GM19023 (cell line): ENCODE measurements at regions not wholly inside any gene's neighbourhood (a gene's known extent, or its start where the extent isn't known, plus 50 kb on each side); places are given as distances from the start of the nearest gene placed in this dataset.

Source experiments
- ATAC-seq: cut with Tn5 transposase; IDR thresholded peaks from one replicate; pipeline ENCODE4 v1.9.1; 2021; ENCODE audit warnings: mild to moderate bottlenecking, moderate library complexity; ENCODE audit not compliant: unreplicated experiment

- no peak for ATAC-seq
These were observed 526.1 kb downstream of the BRD1 start for GRCh38 chr22:49301398-49302149.

DNA sequence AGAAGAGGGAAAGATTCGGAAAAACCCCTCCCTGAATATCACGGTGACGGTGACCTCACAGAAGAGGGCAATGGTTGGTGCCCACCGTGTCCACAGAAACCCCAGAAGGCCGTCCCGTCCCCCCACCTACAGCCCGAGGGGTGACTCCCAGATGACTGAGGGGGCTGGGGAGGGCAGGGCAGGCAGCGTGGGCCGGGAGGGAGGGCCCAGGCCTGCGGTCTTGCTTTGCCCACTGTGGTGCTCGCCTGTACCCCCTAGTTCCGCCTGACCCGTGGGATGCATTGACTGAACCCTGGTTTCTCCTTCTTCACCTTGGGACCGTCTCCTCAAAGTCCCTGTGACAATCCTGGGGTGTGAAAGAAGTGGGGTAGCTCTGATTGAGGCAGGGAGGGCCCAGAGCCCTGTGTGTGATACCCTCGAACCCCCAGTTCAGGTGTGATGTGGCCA is 526.7 kb downstream of the BRD1 start:
- no peak for ATAC-seq

GRCh38 chr22:49300241-49300640 is 527.4 kb downstream of the BRD1 start:
- ATAC-seq: no peak

DNA sequence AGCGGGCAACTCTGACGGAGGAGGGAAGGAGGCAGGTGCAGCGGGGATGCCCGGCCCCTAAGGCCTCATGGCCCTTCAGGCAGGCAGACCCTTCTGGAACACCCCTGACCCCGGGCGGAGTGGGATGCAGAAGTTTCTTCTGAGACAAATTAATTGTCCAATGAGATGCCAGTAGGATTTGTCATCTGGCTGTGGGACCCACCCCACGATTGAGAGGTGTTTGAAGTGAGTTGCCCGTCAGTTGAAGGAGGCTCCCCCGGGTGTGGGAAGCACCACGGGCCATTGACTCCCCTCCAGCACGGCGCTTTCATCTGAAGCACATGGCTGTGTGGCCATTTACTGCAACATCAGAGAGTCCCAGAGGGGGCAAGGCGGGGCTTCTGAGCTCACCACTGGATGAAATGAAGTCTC is 527.8 kb downstream of the BRD1 start:
- no peak for ATAC-seq

GRCh38 chr22:49298834-49299750 is 528.6 kb downstream of the BRD1 start:
- no peak for ATAC-seq

GRCh38 chr22:49297871-49298721 is 529.6 kb downstream of the BRD1 start:
- ATAC-seq: no peak

DNA sequence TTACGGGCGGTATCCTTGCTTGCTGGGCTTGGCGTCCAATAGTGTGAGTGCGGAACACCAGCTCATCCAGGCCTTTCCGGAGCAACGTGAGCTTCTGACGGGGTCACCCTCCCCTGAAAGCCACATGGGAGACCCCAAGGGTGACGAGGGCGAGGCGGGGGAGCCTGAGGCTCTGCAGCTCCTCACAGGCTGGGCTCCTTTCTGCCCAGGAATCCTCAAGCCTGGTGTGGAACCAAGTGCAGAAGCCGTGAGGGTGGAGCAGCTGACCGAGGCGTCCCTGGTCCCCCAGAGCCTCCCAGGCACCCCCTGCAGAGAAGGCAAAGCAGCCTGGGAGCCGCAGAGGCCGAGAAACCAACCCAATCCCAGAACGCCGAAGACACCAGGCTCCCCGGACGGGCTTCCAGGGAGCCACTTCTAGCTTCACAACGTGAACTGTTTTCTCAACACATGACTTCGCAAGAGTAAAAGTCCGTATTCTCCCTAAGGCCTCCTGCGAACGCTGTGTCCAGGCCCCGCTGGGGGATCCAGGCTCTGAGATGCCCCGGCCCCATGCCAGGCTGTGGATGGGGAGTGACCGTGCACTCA is 530.3 kb downstream of the BRD1 start:
- no peak for ATAC-seq

DNA sequence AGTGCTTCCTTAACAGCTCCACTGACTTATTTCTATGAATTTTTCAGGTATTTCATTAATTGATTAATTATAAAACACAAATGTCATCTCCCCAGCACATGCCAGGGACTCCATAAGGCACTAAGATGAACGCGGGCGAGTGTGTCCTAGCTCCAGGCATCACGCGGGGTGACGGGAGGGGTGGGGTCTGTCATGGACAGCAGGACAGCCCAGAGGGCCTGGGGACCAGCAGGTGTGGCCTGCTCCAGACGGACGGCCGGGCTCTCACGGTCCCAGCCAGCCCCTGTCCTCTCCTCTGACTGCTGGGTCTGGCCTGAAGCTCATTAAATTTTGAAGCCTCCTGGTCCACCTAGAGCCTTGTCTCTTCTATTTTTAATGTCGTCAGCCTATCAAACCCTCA is 531.1 kb downstream of the BRD1 start:
- ATAC-seq: no peak

DNA sequence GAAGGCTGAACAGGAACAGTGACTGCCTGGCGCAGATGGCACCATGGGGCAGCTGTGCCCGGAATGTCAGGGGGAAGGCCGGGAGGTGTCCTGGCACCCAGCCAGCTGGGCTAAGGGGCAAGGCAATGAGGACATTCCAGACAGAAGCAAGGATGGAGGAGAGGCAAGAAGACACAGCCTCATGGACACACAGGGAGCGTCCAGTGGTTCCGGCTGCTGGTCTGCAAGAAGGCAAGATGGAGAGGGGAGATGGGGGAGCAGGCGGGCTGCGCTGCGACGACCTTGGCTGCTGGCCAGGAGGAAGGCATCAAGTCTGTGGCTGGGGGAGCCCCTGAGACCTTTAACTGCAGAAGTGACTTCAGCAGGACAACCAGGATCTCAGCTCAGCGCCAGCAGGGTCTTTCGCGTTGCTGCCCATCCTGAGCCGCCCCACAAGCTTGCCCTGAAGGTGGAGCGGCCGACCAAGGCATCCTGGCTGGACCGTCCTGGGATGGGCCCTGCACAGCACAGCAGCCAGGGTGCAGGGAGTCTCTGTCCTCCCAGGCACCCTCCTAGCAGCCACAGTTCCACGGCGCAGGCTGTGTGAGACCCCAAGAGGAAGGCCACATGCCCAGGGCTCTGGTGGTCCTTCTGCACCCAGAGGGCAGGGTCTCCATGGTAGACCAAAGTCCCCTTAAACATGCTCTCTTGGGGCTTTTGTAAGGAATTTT is 531.7 kb downstream of the BRD1 start:
- ATAC-seq: no peak

DNA sequence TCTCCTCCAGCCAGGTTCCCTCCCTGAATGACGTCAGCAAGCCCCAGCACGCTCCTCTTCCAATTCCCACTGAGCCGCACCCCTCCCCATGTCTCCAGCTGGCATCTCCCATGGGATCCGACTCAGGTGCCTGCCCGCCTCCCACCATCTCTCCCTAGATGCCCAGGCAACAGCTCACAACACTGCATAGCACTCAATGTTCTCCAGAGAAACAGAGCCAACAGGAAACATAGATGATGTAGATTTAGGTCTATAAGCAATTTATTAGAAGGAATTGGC is 532.3 kb downstream of the BRD1 start:
- no peak for ATAC-seq

GRCh38 chr22:49294656-49295464 is 532.8 kb downstream of the BRD1 start:
- no peak for ATAC-seq

DNA sequence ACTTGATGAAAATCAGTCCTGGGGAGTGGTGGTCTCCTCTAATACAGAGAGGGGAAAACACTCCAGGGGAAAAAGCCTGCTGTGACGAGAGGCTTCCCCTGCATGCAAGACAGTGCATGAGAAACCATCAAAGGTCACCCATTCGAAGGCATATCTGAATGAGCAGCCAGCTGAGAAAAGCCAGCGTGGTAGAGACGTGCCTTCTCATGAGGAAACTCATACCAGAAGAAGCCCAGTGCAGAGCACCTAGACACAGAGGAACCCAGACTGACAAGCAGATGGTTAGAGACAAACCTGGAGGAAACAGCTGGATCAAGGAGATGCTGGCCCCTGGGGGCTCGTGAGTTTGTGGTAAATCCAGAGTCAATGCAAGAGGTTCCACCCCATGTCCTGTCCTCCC is 534.8 kb downstream of the BRD1 start:
- ATAC-seq: no peak

GRCh38 chr22:49291781-49292180 is 535.9 kb downstream of the BRD1 start:
- ATAC-seq: no peak

DNA sequence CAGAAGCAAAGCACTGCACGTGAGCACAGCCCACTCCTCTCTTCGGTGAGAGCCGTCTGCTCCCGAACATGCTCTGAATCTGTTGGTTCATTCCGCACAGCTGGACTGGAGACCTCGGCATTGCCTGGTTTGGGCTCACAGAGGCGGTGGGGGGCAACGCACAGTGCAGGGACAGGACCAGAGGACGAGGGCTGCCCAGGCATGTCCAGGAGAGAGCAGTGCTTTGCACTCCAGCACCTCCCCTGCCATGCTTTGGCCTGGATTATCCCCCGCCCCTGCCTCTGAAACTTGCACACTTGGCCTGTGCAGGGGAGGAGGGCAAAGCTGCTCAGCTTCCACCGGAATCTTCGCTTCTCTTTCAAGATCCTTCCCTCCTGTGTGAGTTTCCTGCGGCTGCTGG is 536.5 kb downstream of the BRD1 start:
- no peak for ATAC-seq

GRCh38 chr22:49290711-49291110 is 537.0 kb downstream of the BRD1 start:
- ATAC-seq: no peak

GRCh38 chr22:49289822-49290679 is 537.6 kb downstream of the BRD1 start:
- no peak for ATAC-seq

- no peak for ATAC-seq
These were observed 541.4 kb downstream of the BRD1 start for GRCh38 chr22:49286181-49286760.

DNA sequence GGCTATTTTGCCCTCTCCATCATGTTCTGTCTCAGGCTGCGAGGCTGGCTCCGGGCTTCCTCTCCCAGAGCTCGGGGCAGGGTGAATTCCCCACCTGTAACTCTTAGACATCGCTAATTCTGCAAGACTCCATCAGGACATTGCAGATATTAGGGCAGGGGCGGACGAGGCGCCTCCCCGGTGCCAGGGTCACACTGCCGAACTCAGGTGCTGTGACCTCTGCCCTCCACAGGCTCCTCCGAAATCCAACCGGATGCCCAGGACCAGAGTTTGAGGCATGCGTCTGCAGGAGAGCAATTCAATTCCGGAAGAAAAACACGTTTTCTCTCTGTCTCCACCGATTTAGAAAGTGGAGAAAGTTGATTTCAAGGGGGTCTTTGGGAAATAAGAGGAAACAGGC is 542.7 kb downstream of the BRD1 start:
- no peak for ATAC-seq
